Stimulated activated CD4-positive, alpha-beta T cell treated with anti-CD3 and anti-CD28 coated beads, Interleukin-15, amount 100 ng/mL, for 48 hours (primary cell): ENCODE measurements at regions not wholly inside any gene's neighbourhood (a gene's known extent, or its start where the extent isn't known, plus 50 kb on each side); places are given as distances from the start of the nearest gene placed in this dataset.
A peak's percentile ranks its signal among the peaks of the same experiment; 100 is the strongest.
"Not testable (repeated sequence)": the region's sequence is repeated elsewhere in the genome, so short reads cannot be mapped to it uniquely, and the experiment has no call there.

Experiments used
- DNase-seq, 2 donors: peaks; one replicate each; pipeline ENCODE4 v3.0.0-alpha.2; 2020; ENCODE audit warnings: low read depth in 2 of 2

- DNase-seq = no peak
Measured at GRCh38 chr1:170376801-170377385, 155.1 kb upstream of the GORAB start.

- no peak for DNase-seq
Measured at GRCh38 chr1:170377440-170377839, 154.5 kb upstream of the GORAB start.

- no peak for DNase-seq
Measured at GRCh38 chr1:170377896-170378634, 153.9 kb upstream of the GORAB start.

GRCh38 chr1:170385750-170386149, 146.2 kb upstream of the GORAB start:
- DNase-seq = no peak

- DNase-seq = no peak
Measured at GRCh38 chr1:170388489-170388888, 143.5 kb upstream of the GORAB start.

- no peak for DNase-seq
Measured at GRCh38 chr1:170395149-170395548, 136.8 kb upstream of the GORAB start.

GRCh38 chr1:170397061-170397460, 134.9 kb upstream of the GORAB start:
- DNase-seq = no peak

GRCh38 chr1:170402476-170403311, 129.3 kb upstream of the GORAB start:
- DNase-seq = no peak

- DNase-seq = no peak
Measured at GRCh38 chr1:170407138-170407537, 124.8 kb upstream of the GORAB start.

GRCh38 chr1:170407581-170407980, 124.4 kb upstream of the GORAB start:
- no peak for DNase-seq

- DNase-seq = no peak
Measured at GRCh38 chr1:170410401-170411166, 121.4 kb upstream of the GORAB start.

- no peak for DNase-seq
Measured at GRCh38 chr1:170414989-170415709, 116.8 kb upstream of the GORAB start.

GRCh38 chr1:170415710-170416372, 116.1 kb upstream of the GORAB start:
- no peak for DNase-seq

- DNase-seq = no peak
Measured at GRCh38 chr1:170424346-170424745, 107.6 kb upstream of the GORAB start.

GRCh38 chr1:170426596-170426995, 105.4 kb upstream of the GORAB start:
- DNase-seq = no peak

- not testable (repeated sequence) for DNase-seq
Measured at GRCh38 chr1:170427002-170427401, 105.0 kb upstream of the GORAB start.

GRCh38 chr1:170436928-170437327, 95.0 kb upstream of the GORAB start:
- no peak for DNase-seq

GRCh38 chr1:170445096-170445495, 86.9 kb upstream of the GORAB start:
- DNase-seq = no peak

GRCh38 chr1:170448661-170449158, 83.3 kb upstream of the GORAB start:
- no peak for DNase-seq

GRCh38 chr1:170457325-170458050, 74.5 kb upstream of the GORAB start:
- DNase-seq = peak; percentile 4 to 5
